ENCODE measurements at regions not wholly inside any gene's neighbourhood (a gene's known extent, or its start where the extent isn't known, plus 50 kb on each side); places are given as distances from the start of the nearest gene placed in this dataset.

- no peaks in the 10 kb centered on the region for H3K36me3 ChIP-seq (ENCODE audit: insufficient read depth, low read length)
- H2AFZ ChIP-seq (ENCODE audit: low read depth, low read length), result no peak overlapping the region
- H3K27me3 ChIP-seq (ENCODE audit: insufficient read depth, low read depth, low read length), result no peaks in the 10 kb centered on the region
- TF ChIP-seq SMC3 (conservative IDR thresholded peaks at IDR 0.05; ENCODE audit: poor library complexity), result no peak
- no peak for TF ChIP-seq EP300 (conservative IDR thresholded peaks at IDR 0.05; ENCODE audit: poor library complexity, severe bottlenecking)
- TF ChIP-seq POLR2AphosphoS5 (IDR thresholded peaks at IDR 0.05), result no peak
- no peak for TF ChIP-seq RAD21 (conservative IDR thresholded peaks at IDR 0.05)
- no peak for TF ChIP-seq MXI1 (conservative IDR thresholded peaks at IDR 0.05; ENCODE audit: poor library complexity, severe bottlenecking)
- no peak for TF ChIP-seq TAF1 (IDR thresholded peaks at IDR 0.05; ENCODE audit: low read depth)
- no peak for TF ChIP-seq CTCF (IDR thresholded peaks at IDR 0.05; ENCODE audit: poor library complexity, severe bottlenecking)
- TF ChIP-seq EZH2 (IDR thresholded peaks at IDR 0.05; ENCODE audit: borderline replicate concordance, insufficient read depth, low read length, poor library complexity, severe bottlenecking), result no peak
- no peak for TF ChIP-seq REST (IDR thresholded peaks at IDR 0.05; ENCODE audit: borderline replicate concordance)
- no peak overlapping the region for H3K4me2 ChIP-seq (ENCODE audit: low read length)
- no peaks in the 10 kb centered on the region for H3K79me2 ChIP-seq (replicated peaks; ENCODE audit: insufficient read depth, low read length)
- no peak overlapping the region for H3K9ac ChIP-seq (ENCODE audit: low read length)
- H4K20me1 ChIP-seq (ENCODE audit: insufficient read depth), result no peaks in the 10 kb centered on the region
- no peaks in the 10 kb centered on the region for H3K9me3 ChIP-seq (ENCODE audit: low read length)
- H3F3A ChIP-seq (ENCODE audit: insufficient read depth, low read length, poor library complexity, severe bottlenecking), result no peaks in the 10 kb centered on the region
- H3K27ac ChIP-seq (ENCODE audit: low read length), result no peak overlapping the region
- no peaks in the 10 kb centered on the region for H3K9me2 ChIP-seq (ENCODE audit: insufficient read depth, low read length)
- H3K4me3 ChIP-seq (ENCODE audit: low read length), result no peak overlapping the region
Observed at GRCh38 chr2:63789338-63790020, 52.2 kb upstream of the UGP2 start.

- Histone ChIP-seq H2AFZ (ENCODE audit: low read depth, low read length) (no peak overlapping the region), H3K9ac (ENCODE audit: low read length) (no peak overlapping the region)
Observed at GRCh38 chr2:63790491-63790890, 51.2 kb upstream of the UGP2 start.

More at GRCh38 chr2:63790491-63790890, 51.2 kb upstream of the UGP2 start:
- H4K20me1 ChIP-seq (ENCODE audit: insufficient read depth), result no peaks in the 10 kb centered on the region
- no peak overlapping the region for H3K4me2 ChIP-seq (ENCODE audit: low read length)
- H3K79me2 ChIP-seq (replicated peaks; ENCODE audit: insufficient read depth, low read length), result no peaks in the 10 kb centered on the region
- H3K36me3 ChIP-seq (ENCODE audit: insufficient read depth, low read length), result no peaks in the 10 kb centered on the region
- H3F3A ChIP-seq (ENCODE audit: insufficient read depth, low read length, poor library complexity, severe bottlenecking), result no peaks in the 10 kb centered on the region
- TF ChIP-seq SMC3 (conservative IDR thresholded peaks at IDR 0.05; ENCODE audit: poor library complexity) (no peak), MXI1 (conservative IDR thresholded peaks at IDR 0.05; ENCODE audit: poor library complexity, severe bottlenecking) (no peak), EP300 (conservative IDR thresholded peaks at IDR 0.05; ENCODE audit: poor library complexity, severe bottlenecking) (no peak), POLR2AphosphoS5 (IDR thresholded peaks at IDR 0.05) (no peak), RAD21 (conservative IDR thresholded peaks at IDR 0.05) (no peak), EZH2 (IDR thresholded peaks at IDR 0.05; ENCODE audit: borderline replicate concordance, insufficient read depth, low read length, poor library complexity, severe bottlenecking) (no peak), CTCF (IDR thresholded peaks at IDR 0.05; ENCODE audit: poor library complexity, severe bottlenecking) (no peak), TAF1 (IDR thresholded peaks at IDR 0.05; ENCODE audit: low read depth) (no peak), REST (IDR thresholded peaks at IDR 0.05; ENCODE audit: borderline replicate concordance) (no peak)
- H3K9me2 ChIP-seq (ENCODE audit: insufficient read depth, low read length), result no peaks in the 10 kb centered on the region
- no peak overlapping the region for H3K4me3 ChIP-seq (ENCODE audit: low read length)
- no peak overlapping the region for H3K27ac ChIP-seq (ENCODE audit: low read length)
- H3K27me3 ChIP-seq (ENCODE audit: insufficient read depth, low read depth, low read length), result no peaks in the 10 kb centered on the region
- H3K9me3 ChIP-seq (ENCODE audit: low read length), result no peaks in the 10 kb centered on the region

Measured in neural cell (in vitro differentiated cells).